ENCODE measurements at regions not wholly inside any gene's neighbourhood (a gene's known extent, or its start where the extent isn't known, plus 50 kb on each side); places are given as distances from the start of the nearest gene placed in this dataset.
"Not testable (repeated sequence)": the region's sequence is repeated elsewhere in the genome, so short reads cannot be mapped to it uniquely, and the experiment has no call there.

- no peak for DNase-seq
Observed at GRCh38 chr6:150456466-150456865, 87.7 kb downstream of the IYD start.

GRCh38 chr6:150456902-150457643 lies 88.3 kb downstream of the IYD start:
- DNase-seq, result no peak

GRCh38 chr6:150458579-150458978 lies 89.8 kb downstream of the IYD start:
- DNase-seq, result no peak

- no peak for DNase-seq
Observed at GRCh38 chr6:150463852-150464251, 95.0 kb downstream of the IYD start.

GRCh38 chr6:150464966-150465365 lies 96.2 kb downstream of the IYD start:
- no peak for DNase-seq

- DNase-seq, result no peak
Observed at GRCh38 chr6:150465610-150466009, 96.8 kb downstream of the IYD start.

GRCh38 chr6:150466196-150466595 lies 97.4 kb downstream of the IYD start:
- DNase-seq, result no peak

- no peak for DNase-seq
Observed at GRCh38 chr6:150470131-150470530, 101.3 kb downstream of the IYD start.

- DNase-seq, result no peak
Observed at GRCh38 chr6:150470960-150471665, 102.3 kb downstream of the IYD start.

GRCh38 chr6:150478656-150479545 lies 110.1 kb downstream of the IYD start:
- no peak for DNase-seq

GRCh38 chr6:150482883-150483409 lies 114.1 kb downstream of the IYD start:
- no peak for DNase-seq

GRCh38 chr6:150485161-150485958 lies 114.3 kb upstream of the PLEKHG1 start:
- no peak for DNase-seq

GRCh38 chr6:150486048-150486447 lies 113.6 kb upstream of the PLEKHG1 start:
- no peak for DNase-seq

- DNase-seq, result no peak
Observed at GRCh38 chr6:150490586-150490985, 109.1 kb upstream of the PLEKHG1 start.

- no peak for DNase-seq
Observed at GRCh38 chr6:150491131-150491810, 108.4 kb upstream of the PLEKHG1 start.

GRCh38 chr6:150491811-150492172 lies 107.9 kb upstream of the PLEKHG1 start:
- DNase-seq, result no peak

- no peak for DNase-seq
Observed at GRCh38 chr6:150492507-150492906, 107.2 kb upstream of the PLEKHG1 start.

- DNase-seq, result no peak
Observed at GRCh38 chr6:150492941-150493340, 106.7 kb upstream of the PLEKHG1 start.

- not testable (repeated sequence) for DNase-seq
Observed at GRCh38 chr6:150493552-150493951, 106.1 kb upstream of the PLEKHG1 start.

GRCh38 chr6:150494241-150494640 lies 105.4 kb upstream of the PLEKHG1 start:
- no peak for DNase-seq

GRCh38 chr6:150495126-150495525 lies 104.6 kb upstream of the PLEKHG1 start:
- no peak for DNase-seq
